NOMO-1 (cell line): ENCODE measurements at regions not wholly inside any gene's neighbourhood (a gene's known extent, or its start where the extent isn't known, plus 50 kb on each side); places are given as distances from the start of the nearest gene placed in this dataset.

Source experiments
- DNase-seq, 2 experiments: peaks; one replicate each; lab custom pipeline; 2025; ENCODE audit not compliant: unreplicated experiment in 2 of 2; lab: John Stamatoyannopoulos, UW

- DNase-seq, result no peak
Measured at GRCh38 chr2:126510960-126511359, 145.0 kb upstream of the GYPC start.

- no peak for DNase-seq
Measured at GRCh38 chr2:126512026-126512425, 143.9 kb upstream of the GYPC start.

- no peak for DNase-seq
Measured at GRCh38 chr2:126513033-126513432, 142.9 kb upstream of the GYPC start.

GRCh38 chr2:126515471-126515870, 140.5 kb upstream of the GYPC start:
- no peak for DNase-seq

- no peak for DNase-seq
Measured at GRCh38 chr2:126518196-126518595, 137.8 kb upstream of the GYPC start.

GRCh38 chr2:126527836-126528490, 128.0 kb upstream of the GYPC start:
- peak; percentile 8 to 35 for DNase-seq

- no peak for DNase-seq
Measured at GRCh38 chr2:126531029-126531428, 124.9 kb upstream of the GYPC start.

GRCh38 chr2:126534478-126534877, 121.5 kb upstream of the GYPC start:
- no peak for DNase-seq

GRCh38 chr2:126535408-126535807, 120.5 kb upstream of the GYPC start:
- no peak for DNase-seq

GRCh38 chr2:126536605-126537200, 119.3 kb upstream of the GYPC start:
- DNase-seq, result no peak

GRCh38 chr2:126539101-126539500, 116.9 kb upstream of the GYPC start:
- no peak for DNase-seq

GRCh38 chr2:126542247-126542646, 113.7 kb upstream of the GYPC start:
- no peak for DNase-seq

- no peak for DNase-seq
Measured at GRCh38 chr2:126543081-126543480, 112.9 kb upstream of the GYPC start.

- no peak for DNase-seq
Measured at GRCh38 chr2:126558029-126558428, 97.9 kb upstream of the GYPC start.

- no peak for DNase-seq
Measured at GRCh38 chr2:126568734-126569133, 87.2 kb upstream of the GYPC start.

- no peak for DNase-seq
Measured at GRCh38 chr2:126571403-126571802, 84.6 kb upstream of the GYPC start.

- DNase-seq, result no peak
Measured at GRCh38 chr2:126575631-126576030, 80.3 kb upstream of the GYPC start.

- DNase-seq, result no peak
Measured at GRCh38 chr2:126579868-126580267, 76.1 kb upstream of the GYPC start.

- no peak for DNase-seq
Measured at GRCh38 chr2:126586317-126586716, 69.6 kb upstream of the GYPC start.

- DNase-seq, result no peak
Measured at GRCh38 chr2:126599062-126599461, 56.9 kb upstream of the GYPC start.

- DNase-seq, result no peak
Measured at GRCh38 chr2:126600742-126601141, 55.2 kb upstream of the GYPC start.

- no peak for DNase-seq
Measured at GRCh38 chr2:126602334-126602733, 53.6 kb upstream of the GYPC start.
